HCEC 1CT (cell line): ENCODE measurements at regions not wholly inside any gene's neighbourhood (a gene's known extent, or its start where the extent isn't known, plus 50 kb on each side); places are given as distances from the start of the nearest gene placed in this dataset.

Source experiments
- DNase-seq: peaks from one replicate; pipeline ENCODE4 v3.0.0-alpha.2; 2017

GRCh38 chr6:47149554-47149953 lies 107.4 kb upstream of the ADGRF1 start:
- no peak for DNase-seq

DNA sequence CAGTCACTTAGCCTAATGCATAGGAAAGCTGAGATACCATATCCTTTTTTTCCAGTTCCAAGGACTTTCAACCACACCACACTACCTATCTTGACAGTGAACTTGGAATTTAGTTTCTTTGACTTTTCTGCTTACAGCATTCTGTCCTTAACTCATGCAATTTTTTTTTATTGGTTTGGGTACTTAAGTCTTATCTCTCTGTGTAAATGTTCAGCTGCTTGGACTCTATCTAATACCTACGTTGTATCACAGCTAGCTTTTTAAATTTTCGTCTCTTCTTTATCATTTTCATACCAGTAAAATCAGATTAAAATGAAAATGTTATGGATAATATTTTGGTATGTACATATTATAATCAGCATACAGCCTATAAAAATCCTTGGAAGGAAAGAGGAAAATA lies 106.9 kb upstream of the ADGRF1 start:
- DNase-seq, result no peak

- no peak for DNase-seq
Observed at GRCh38 chr6:47147836-47148344, 105.8 kb upstream of the ADGRF1 start.

GRCh38 chr6:47147175-47147727 lies 105.1 kb upstream of the ADGRF1 start:
- no peak for DNase-seq

DNA sequence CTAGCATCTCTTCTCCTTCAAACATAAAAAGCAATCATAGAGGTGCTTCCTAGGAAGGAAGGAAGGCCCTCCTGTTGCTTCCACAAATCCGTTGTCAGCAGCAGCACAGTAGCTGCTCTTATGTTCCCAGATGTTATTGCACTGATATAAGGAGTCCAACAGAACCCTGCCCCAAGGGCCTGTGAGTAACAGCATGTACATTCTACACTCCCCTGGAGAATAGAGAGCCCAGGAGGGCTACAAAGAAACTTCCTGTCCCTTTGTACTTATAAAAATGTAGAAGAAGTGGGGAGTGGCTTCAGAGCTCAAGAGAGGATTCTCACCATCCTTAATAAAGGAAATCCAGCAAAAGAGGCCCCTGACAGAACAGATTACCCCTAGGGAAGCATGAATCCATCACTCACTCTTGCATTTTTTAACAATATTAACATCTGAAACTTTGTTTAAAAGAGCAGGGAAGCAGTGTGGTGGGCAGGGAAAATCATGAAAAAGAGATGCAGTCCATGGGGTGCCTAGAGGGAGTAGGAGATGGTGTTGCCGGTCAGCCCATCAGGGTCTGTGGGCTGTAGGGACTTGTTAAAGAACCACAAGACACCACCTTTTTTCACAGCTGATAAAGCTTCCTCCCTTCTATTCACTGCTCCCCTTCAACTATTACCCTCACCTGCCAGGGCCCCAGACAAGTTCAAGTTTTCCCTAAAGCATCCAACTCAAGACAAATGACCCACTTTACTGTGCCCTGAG lies 104.5 kb upstream of the ADGRF1 start:
- DNase-seq, result no peak

DNA sequence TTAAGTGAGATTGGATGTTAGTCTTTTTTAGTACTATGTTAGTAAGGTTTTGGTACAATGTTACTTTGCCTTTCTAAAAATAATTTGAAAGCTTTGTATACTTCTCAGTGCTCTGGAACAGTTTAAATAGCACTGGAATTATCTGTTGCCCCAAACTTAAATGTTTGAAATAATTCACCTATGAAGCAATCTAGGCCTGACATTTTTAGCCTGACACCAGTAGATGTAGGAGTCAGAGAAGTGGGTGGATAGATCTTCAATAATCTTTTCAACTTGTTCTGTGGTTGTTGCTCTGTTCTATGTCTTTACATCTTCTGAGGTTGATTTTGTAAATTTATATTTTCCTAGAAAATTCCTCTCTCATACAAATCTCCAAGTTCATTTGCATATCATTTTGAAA lies 103.1 kb upstream of the ADGRF1 start:
- DNase-seq, result no peak

DNA sequence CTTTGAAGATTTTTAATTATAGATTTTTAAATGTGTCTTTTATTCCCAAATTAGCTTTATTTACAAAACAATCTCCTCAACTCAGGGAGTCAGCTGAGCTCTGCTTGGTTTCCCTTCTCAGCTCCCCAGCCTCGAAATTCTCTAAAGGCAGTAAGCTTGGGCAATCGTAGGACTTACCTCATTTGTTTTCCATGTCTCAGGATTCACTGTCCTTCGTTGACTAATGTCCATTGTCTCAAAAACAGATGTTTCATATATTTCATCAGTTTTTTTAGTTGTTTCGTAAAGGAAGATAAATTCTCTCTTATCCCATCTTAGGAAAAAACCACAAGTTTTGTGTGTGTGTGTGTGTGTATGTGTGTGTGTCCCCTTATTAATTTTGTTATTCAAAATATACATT lies 102.2 kb upstream of the ADGRF1 start:
- peak; percentile 73 for DNase-seq

- no peak for DNase-seq
Observed at GRCh38 chr6:47141963-47142362, 99.8 kb upstream of the ADGRF1 start.

DNA sequence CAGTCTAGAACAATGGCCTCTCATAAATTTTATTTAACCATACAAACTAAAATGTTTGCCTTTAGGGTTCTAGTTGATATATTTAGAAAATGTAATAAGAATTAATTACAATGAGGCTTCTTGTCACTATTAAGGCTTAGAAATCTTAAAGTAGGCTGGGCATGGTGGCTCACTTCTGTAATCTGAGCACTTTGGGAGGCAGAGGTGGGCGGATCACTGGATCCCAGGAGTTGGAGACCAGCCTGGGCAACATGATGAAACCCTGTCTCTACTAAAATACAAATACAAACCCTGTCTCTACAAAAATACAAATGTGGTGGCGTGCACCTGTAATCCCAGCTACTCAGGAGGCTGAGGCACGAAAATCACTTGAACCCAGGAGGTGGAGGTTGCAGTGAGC lies 99.0 kb upstream of the ADGRF1 start:
- DNase-seq, result no peak

DNA sequence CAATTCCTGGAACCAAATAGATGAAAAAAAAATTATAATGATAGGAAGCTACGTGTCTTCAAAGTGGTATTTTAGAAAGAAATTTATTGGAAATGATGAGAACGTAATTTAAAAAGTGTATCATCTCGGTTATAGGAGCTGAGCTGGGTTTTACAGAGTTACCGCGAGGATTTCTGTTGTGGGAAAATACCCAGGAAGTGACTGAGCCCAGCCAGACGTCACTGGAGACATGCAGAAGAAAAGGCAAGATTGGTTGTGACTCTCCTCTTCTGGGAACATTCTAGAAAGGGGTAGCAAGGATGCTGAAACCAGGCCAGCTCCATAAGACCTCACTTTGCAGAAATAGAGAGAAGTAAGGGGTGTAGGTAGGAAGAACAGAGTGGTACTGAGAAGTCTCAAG lies 95.9 kb upstream of the ADGRF1 start:
- no peak for DNase-seq

DNA sequence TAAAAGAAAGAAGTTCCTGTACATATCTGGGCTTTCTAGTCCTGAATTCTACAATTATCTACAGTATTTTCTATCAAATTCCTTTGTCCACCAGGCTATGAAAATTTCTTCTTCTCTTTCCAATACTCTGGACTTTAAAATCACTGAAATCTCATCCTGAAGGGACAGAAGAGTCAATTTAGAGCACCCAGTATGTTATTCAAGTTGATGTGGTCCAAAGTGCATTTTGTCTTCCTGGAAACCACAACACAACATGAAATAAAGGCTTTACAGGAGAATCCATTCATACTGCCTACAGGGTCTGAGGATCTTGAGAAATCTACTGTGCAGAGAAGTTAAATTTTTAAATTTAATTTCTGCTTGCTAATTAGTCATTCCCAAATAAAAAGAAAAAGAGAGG lies 94.9 kb upstream of the ADGRF1 start:
- no peak for DNase-seq

DNA sequence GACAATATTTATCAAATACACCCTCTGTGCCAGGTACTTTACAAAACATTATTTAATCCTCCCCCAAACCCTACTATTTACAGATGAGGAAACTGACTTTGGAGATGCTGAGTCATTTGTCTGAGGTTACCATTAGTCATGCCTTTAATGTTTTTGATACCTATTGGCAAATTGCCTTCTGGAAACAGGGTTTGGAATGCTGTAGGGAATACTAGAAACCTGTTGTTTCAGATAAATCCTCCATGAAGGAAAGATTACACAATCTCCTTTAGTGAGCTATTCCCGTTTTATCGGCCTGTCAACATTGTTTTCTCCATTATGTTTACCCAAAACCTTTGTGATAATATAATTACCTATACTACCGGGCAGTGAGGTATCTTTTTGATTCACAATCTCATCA lies 93.6 kb upstream of the ADGRF1 start:
- peak; percentile 86 for DNase-seq

- DNase-seq, result peak; percentile 86
Observed at GRCh38 chr6:47134476-47135189, 92.5 kb upstream of the ADGRF1 start.

DNA sequence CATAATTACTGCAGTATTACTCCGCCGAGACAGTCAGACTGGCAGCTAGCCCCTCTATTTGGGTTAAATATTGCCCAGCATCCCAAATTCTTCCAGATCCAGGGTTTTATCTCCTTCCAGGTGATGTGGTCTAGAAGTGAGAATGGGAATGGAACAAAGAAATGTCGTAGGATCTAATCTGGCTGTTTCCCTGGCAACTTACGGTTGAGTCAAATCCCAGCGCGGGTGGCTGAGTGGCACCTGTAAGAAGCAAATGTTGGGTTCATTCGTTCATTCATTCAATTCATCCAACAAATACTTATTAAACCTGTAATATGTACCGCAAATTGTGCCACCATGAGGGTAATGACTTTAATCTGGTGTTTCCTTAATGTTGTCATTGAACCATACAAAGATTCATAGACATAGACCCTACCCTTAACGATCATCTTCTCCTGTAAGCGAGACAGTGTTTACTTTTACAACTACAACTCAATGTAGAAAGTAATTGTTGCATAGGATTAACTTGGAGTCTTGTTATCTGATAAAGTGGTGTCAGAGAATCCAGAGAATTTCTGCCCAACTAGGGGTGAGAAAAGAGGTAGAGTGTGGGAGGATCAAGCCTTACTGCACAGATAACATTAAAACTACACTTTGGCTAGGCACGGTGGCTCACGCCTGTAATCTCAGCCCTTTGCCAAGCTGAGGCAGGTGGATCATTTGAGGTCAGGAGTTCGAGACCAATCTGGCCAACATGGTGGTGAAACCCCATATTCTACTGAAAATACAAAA lies 91.3 kb upstream of the ADGRF1 start:
- DNase-seq, result no peak

- DNase-seq, result no peak
Observed at GRCh38 chr6:47132724-47133123, 90.6 kb upstream of the ADGRF1 start.

DNA sequence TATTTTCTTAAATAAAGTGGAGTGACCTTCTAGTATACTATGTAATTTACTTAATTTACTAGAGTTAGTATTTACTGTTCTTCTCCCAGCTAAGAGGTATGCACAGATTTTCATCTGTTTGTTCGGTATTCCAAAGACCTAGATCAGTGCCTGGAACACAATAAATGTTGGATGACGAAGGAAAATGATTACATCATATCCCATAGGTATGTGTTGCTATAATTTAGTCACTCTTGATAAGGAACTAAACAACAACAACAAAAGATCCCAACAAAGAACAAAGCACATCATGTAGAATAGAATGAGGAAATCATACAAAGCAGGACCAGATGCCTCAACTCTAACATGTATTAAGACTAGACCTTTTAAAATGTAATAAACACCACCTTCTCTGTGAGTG lies 89.6 kb upstream of the ADGRF1 start:
- no peak for DNase-seq

DNA sequence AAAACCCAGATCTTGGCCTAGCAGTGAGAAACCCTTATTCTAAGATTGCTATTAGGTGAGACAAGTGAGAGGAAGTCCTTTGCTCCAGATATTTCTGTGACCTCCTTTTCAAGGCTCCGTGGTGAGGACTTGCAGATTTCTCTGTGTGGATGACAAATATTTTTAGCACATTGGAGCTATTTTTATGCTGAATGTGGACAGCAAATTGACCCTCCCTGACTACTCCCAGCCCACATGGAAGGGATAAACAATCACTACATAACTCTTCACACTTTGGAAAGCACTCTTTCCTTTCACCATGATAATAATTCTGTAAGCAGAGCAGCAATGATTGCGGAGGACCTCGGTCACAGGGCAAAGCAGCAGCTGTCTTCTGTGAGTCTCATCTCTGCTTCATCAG lies 88.0 kb upstream of the ADGRF1 start:
- DNase-seq, result no peak

- DNase-seq, result no peak
Observed at GRCh38 chr6:47129129-47129528, 87.0 kb upstream of the ADGRF1 start.

GRCh38 chr6:47126647-47127391 lies 84.7 kb upstream of the ADGRF1 start:
- no peak for DNase-seq

- DNase-seq, result no peak
Observed at GRCh38 chr6:47118611-47119010, 76.5 kb upstream of the ADGRF1 start.

- no peak for DNase-seq
Observed at GRCh38 chr6:47117314-47117713, 75.2 kb upstream of the ADGRF1 start.

GRCh38 chr6:47116606-47117005 lies 74.5 kb upstream of the ADGRF1 start:
- DNase-seq, result no peak

DNA sequence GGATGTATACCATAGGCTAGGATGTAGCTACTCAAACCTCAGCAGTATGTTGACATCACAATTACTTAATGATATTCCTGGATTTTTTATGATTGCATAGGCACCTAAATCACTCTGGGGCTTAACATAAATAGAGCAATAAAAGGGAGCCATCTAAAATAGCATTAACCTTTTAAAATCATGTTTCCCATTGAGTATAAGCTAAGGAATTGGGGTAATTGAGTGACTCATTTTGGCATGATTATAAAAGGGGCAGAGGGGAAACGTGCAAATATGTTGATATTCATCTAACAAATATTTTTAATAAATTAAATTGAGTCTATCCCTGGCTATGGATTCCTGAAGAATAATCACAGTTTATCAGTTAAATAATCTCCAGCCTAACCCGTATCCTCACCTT lies 74.0 kb upstream of the ADGRF1 start:
- DNase-seq, result no peak
